Endodermal cell (in vitro differentiated cells): ENCODE measurements at regions not wholly inside any gene's neighbourhood (a gene's known extent, or its start where the extent isn't known, plus 50 kb on each side); places are given as distances from the start of the nearest gene placed in this dataset.

Experiments used
- DNase-seq: peaks from one replicate; pipeline ENCODE4 v3.0.0-alpha.2; 2017
- H3K27ac ChIP-seq: 2 replicates; pipeline ENCODE4 v1.5.1; 2013; ENCODE audit warnings: mild to moderate bottlenecking, low read depth, low read length, moderate library complexity
- H3K27me3 ChIP-seq: 2 replicates; pipeline ENCODE4 v1.6.1; 2013; ENCODE audit warnings: mild to moderate bottlenecking, low read length, moderate library complexity; ENCODE audit not compliant: insufficient read depth, control insufficient read depth, poor library complexity, severe bottlenecking
- H3K36me3 ChIP-seq: 2 replicates; pipeline ENCODE4 v1.7.0; 2013; ENCODE audit warnings: mild to moderate bottlenecking, low read length, moderate library complexity; ENCODE audit not compliant: control insufficient read depth, insufficient read depth
- H3K4me1 ChIP-seq: one replicate; pipeline ENCODE4 v1.7.0; 2013; ENCODE audit warnings: low read length; ENCODE audit not compliant: control insufficient read depth, insufficient read depth
- H3K4me3 ChIP-seq: 2 replicates; pipeline ENCODE4 v1.5.1; 2013; ENCODE audit warnings: mild to moderate bottlenecking, low read length, moderate library complexity
- H3K9ac ChIP-seq: 2 replicates; pipeline ENCODE4 v1.6.1; 2013; ENCODE audit warnings: mild to moderate bottlenecking, low read length, moderate library complexity; ENCODE audit not compliant: poor library complexity, severe bottlenecking; ENCODE audit errors: extremely low read depth
- H3K9me3 ChIP-seq: 2 replicates; pipeline ENCODE4 v1.6.1; 2013; ENCODE audit warnings: mild to moderate bottlenecking, low read length, moderate library complexity; ENCODE audit not compliant: control insufficient read depth
- H3K27ac Mint-ChIP-seq: 2 replicates; pipeline ENCODE4 v1.8.0; 2020; ENCODE audit warnings: mixed read lengths
- H3K27me3 Mint-ChIP-seq: 2 replicates; pipeline ENCODE4 v1.8.0; 2021; ENCODE audit warnings: mild to moderate bottlenecking, mixed read lengths; ENCODE audit not compliant: insufficient read depth
- H3K36me3 Mint-ChIP-seq: 2 replicates; pipeline ENCODE4 v1.8.0; 2020; ENCODE audit warnings: low read depth, mixed read lengths
- H3K4me1 Mint-ChIP-seq: 2 replicates; pipeline ENCODE4 v1.8.0; 2020; ENCODE audit warnings: mixed read lengths
- H3K4me3 Mint-ChIP-seq: 2 replicates; pipeline ENCODE4 v1.8.0; 2020; ENCODE audit warnings: mild to moderate bottlenecking, moderate library complexity, mixed read lengths
- H3K9me3 Mint-ChIP-seq: 2 replicates; pipeline ENCODE4 v1.8.0; 2020; ENCODE audit warnings: mild to moderate bottlenecking, mixed read lengths
- CTCF ChIP-seq: fragments of 200-600 bp; sonication (generic); conservative IDR thresholded peaks from 2 replicates; pipeline ENCODE4 v1.5.0; 2021; ENCODE audit warnings: antibody characterized with exemption, mild to moderate bottlenecking
- WGBS, 2 experiments: methylation state at CpG; one replicate each; pipeline versions ENCODE4 v1.1.5 to v1.1.7; 2013; ENCODE audit warnings: missing lambda C conversion rate in 2 of 2, mixed read lengths in 1 of 2; ENCODE audit not compliant: insufficient coverage in 1 of 2, insufficient read length in 1 of 2; 5-methylcytosine and 5-hydroxymethylcytosine counted together

GRCh38 chr1:233459968-233460367 lies 132.4 kb downstream of the MAP3K21 start:
- 53 to 70% methylated on average over 4 to 5 of the region's 5 CpGs for WGBS, 2 experiments
- no peaks in the 10 kb centered on the region for H3K27me3 Mint-ChIP-seq
- H3K9ac ChIP-seq = no peak overlapping the region
- peaks cover 5% of the 10 kb centered on the region for H3K4me1 Mint-ChIP-seq
- H3K9me3 Mint-ChIP-seq = peaks cover 5% of the 10 kb centered on the region
- peak overlapping the region; percentile 27 for H3K27ac Mint-ChIP-seq
- H3K36me3 Mint-ChIP-seq = no peaks in the 10 kb centered on the region
- no peak for TF ChIP-seq CTCF
- no peak overlapping the region for H3K27ac ChIP-seq
- H3K4me3 Mint-ChIP-seq = no peak overlapping the region
- H3K4me3 ChIP-seq = no peak overlapping the region
- peaks cover 17% of the 10 kb centered on the region for H3K9me3 ChIP-seq
- H3K36me3 ChIP-seq = no peaks in the 10 kb centered on the region
- H3K4me1 ChIP-seq = no peaks in the 10 kb centered on the region
- H3K27me3 ChIP-seq = no peaks in the 10 kb centered on the region
- peak; percentile 55 for DNase-seq

- 88 to 95% methylated on average over 3 to 4 of the region's 4 CpGs for WGBS, 2 experiments
- H3K4me3 Mint-ChIP-seq = no peak overlapping the region
- no peak for DNase-seq
- Histone ChIP-seq H3K4me1 (no peaks in the 10 kb centered on the region), H3K36me3 (no peaks in the 10 kb centered on the region), H3K9me3 (peaks cover 24% of the 10 kb centered on the region), H3K27me3 (no peaks in the 10 kb centered on the region), H3K9ac (no peak overlapping the region), H3K27ac (no peak overlapping the region), H3K4me3 (no peak overlapping the region)
- peaks cover 5% of the 10 kb centered on the region for H3K9me3 Mint-ChIP-seq
- H3K4me1 Mint-ChIP-seq = peaks cover 5% of the 10 kb centered on the region
- no peak overlapping the region for H3K27ac Mint-ChIP-seq
- no peaks in the 10 kb centered on the region for H3K36me3 Mint-ChIP-seq
- no peak for TF ChIP-seq CTCF
- H3K27me3 Mint-ChIP-seq = no peaks in the 10 kb centered on the region
Measured at GRCh38 chr1:233460692-233461091, 133.2 kb downstream of the MAP3K21 start.

- no peak for DNase-seq
- peaks cover 5% of the 10 kb centered on the region for H3K9me3 Mint-ChIP-seq
- no peak for TF ChIP-seq CTCF
Measured at GRCh38 chr1:233461847-233462246, 134.3 kb downstream of the MAP3K21 start.

More at GRCh38 chr1:233461847-233462246, 134.3 kb downstream of the MAP3K21 start:
- H3K27me3 Mint-ChIP-seq = no peaks in the 10 kb centered on the region
- no peak overlapping the region for H3K4me3 Mint-ChIP-seq
- Histone ChIP-seq H3K4me1 (no peaks in the 10 kb centered on the region), H3K27me3 (no peaks in the 10 kb centered on the region), H3K9me3 (peaks cover 36% of the 10 kb centered on the region), H3K9ac (no peak overlapping the region), H3K27ac (no peak overlapping the region), H3K4me3 (no peak overlapping the region), H3K36me3 (no peaks in the 10 kb centered on the region)
- H3K36me3 Mint-ChIP-seq = peaks cover 4% of the 10 kb centered on the region
- WGBS, 2 experiments = 87% methylated on average over 1 of the region's 1 CpG; no CpG with 5 or more reads in 1 of the 2 experiments
- peaks cover 5% of the 10 kb centered on the region for H3K4me1 Mint-ChIP-seq
- H3K27ac Mint-ChIP-seq = no peak overlapping the region
